OCI-LY7 (cell line): ENCODE measurements at regions not wholly inside any gene's neighbourhood (a gene's known extent, or its start where the extent isn't known, plus 50 kb on each side); places are given as distances from the start of the nearest gene placed in this dataset.

ENCODE experiments used
- BruUV-seq: library from RNA; stranded (reverse); fragments of 400-500 nt; replicated peaks from 2 replicates; lab custom pipeline; 2021; lab: Mats Ljungman, UMichigan
- CTCF ChIA-PET: fragments of 300-600 bp; sonication (Branson Sonifier 250); formaldehyde crosslinking; loops from one replicate; lab custom pipeline; 2022; ENCODE audit warnings: antibody characterized with exemption; ENCODE audit not compliant: unreplicated experiment; lab: Charles Lee
- POLR2A ChIA-PET: fragments of 300-600 bp; sonication (Branson Sonifier 250); formaldehyde crosslinking; loops from one replicate; lab custom pipeline; 2022; ENCODE audit warnings: antibody characterized with exemption; lab: Charles Lee
- DNase-seq: peaks from one replicate; pipeline ENCODE4 v3.0.0-alpha.2; 2015; ENCODE audit warnings: low spot score
- H2AFZ ChIP-seq: fragments of 200-600 bp; sonication (generic), shearing (Covaris generic); 2 replicates; pipeline ENCODE4 v1.6.1; 2014; ENCODE audit warnings: mild to moderate bottlenecking, antibody characterized with exemption, low read length, moderate library complexity
- H3K27ac ChIP-seq: fragments of 200-600 bp; sonication (generic); 2 replicates; pipeline ENCODE4 v1.5.1; 2014; ENCODE audit warnings: mixed run types, low read depth, mild to moderate bottlenecking, moderate library complexity, low read length, inconsistent platforms; ENCODE audit not compliant: poor library complexity, severe bottlenecking
- H3K36me3 ChIP-seq: fragments of 200-600 bp; sonication (generic); 2 replicates; pipeline ENCODE4 v1.6.1; 2014; ENCODE audit warnings: mild to moderate bottlenecking, antibody characterized with exemption, low read length, moderate library complexity, mixed read lengths; ENCODE audit not compliant: insufficient read depth
- H3K4me1 ChIP-seq: fragments of 200-600 bp; sonication (generic); 2 replicates; pipeline ENCODE4 v1.5.1; 2014; ENCODE audit warnings: mild to moderate bottlenecking, low read length; ENCODE audit not compliant: insufficient read depth, poor library complexity, severe bottlenecking
- H3K4me2 ChIP-seq: fragments of 200-600 bp; sonication (generic); 2 replicates; pipeline ENCODE4 v1.6.1; 2014; ENCODE audit warnings: mild to moderate bottlenecking, low read length
- H3K4me3 ChIP-seq: fragments of 200-600 bp; sonication (generic); 2 replicates; pipeline ENCODE4 v1.5.1; 2014; ENCODE audit warnings: mild to moderate bottlenecking, low read depth, low read length; ENCODE audit not compliant: poor library complexity, severe bottlenecking
- H3K79me2 ChIP-seq: fragments of 200-600 bp; sonication (generic); 2 replicates; pipeline ENCODE4 v1.6.1; 2016; ENCODE audit warnings: low read depth, mild to moderate bottlenecking, low read length, moderate library complexity, mixed read lengths; ENCODE audit not compliant: insufficient read depth
- H3K9me2 ChIP-seq: fragments of 200-600 bp; sonication (generic); 2 replicates; pipeline ENCODE4 v1.6.1; 2016; ENCODE audit warnings: mild to moderate bottlenecking, low read length, mixed read lengths; ENCODE audit not compliant: insufficient read depth
- H3K9me3 ChIP-seq: fragments of 200-600 bp; sonication (generic); 2 replicates; pipeline ENCODE4 v1.6.1; 2014; ENCODE audit warnings: mild to moderate bottlenecking, mixed run types, low read length, mixed read lengths
- H4K20me1 ChIP-seq: fragments of 200-600 bp; sonication (generic); 2 replicates; pipeline ENCODE4 v1.6.1; 2014; ENCODE audit warnings: mild to moderate bottlenecking, antibody characterized with exemption, low read length, moderate library complexity, mixed read lengths; ENCODE audit not compliant: insufficient read depth
- EZH2phosphoT487 ChIP-seq: fragments of 200-600 bp; sonication (generic); IDR thresholded peaks from 2 replicates; pipeline ENCODE4 v1.6.1; 2018; ENCODE audit warnings: low read depth, borderline replicate concordance, mild to moderate bottlenecking, mixed run types, antibody characterized with exemption, low read length, moderate library complexity, mixed read lengths
- intact Hi-C: fragments of 100-400 bp; cut with micrococcal nuclease; formaldehyde crosslinking; loops from one replicate; pipeline ENCODE4 v1.10.0; 2022; ENCODE audit not compliant: unreplicated experiment
- TF ChIP-seq, protein P1 (sequence below): fragments of 200-600 bp; sonication (generic); conservative IDR thresholded peaks from 2 replicates; pipeline ENCODE4 v1.5.1; 2014; ENCODE audit warnings: mild to moderate bottlenecking, antibody characterized with exemption, low read length, moderate library complexity, mixed read lengths

DNA sequence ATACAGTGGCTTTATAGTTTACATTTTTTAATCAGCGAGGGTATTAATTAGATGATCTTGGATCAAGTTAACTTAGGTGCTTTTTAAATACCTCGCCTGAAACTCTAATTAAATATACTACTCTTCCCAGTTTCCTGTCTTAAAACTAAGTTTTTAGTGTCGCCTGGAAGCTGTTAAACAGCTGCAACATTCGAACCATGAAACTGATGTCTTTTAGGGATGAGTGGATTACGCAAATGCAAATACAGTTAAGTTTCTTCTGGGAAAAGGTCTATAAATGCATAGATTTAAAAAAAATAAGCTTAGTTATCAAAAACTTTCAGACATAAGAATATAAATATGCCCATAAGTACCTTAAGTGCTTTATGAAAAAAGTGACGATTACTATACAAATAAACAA, 228.3 kb downstream of the PTPRC start:
- Histone ChIP-seq H3K4me2 (no peak overlapping the region), H3K4me3 (no peak overlapping the region), H3K79me2 (no peaks in the 10 kb centered on the region), H3K4me1 (no peaks in the 10 kb centered on the region), H3K9me2 (no peaks in the 10 kb centered on the region), H3K9me3 (no peaks in the 10 kb centered on the region), H2AFZ (no peak overlapping the region), H3K27ac (no peak overlapping the region), H3K36me3 (no peaks in the 10 kb centered on the region), H4K20me1 (no peaks in the 10 kb centered on the region)
- ChIA-PET POLR2A (interaction anchor here (0.5 to 1.0 kb wide), 6 partner anchors 12 to 132 kb away, joined by 3 to 5 read pairs (median 3); no protein-coding TSS in a partner anchor), CTCF (no interaction called here)
- BruUV-seq = no TSS peak
- TF ChIP-seq EZH2phosphoT487 = no peak
- TF ChIP-seq, protein P1, sequence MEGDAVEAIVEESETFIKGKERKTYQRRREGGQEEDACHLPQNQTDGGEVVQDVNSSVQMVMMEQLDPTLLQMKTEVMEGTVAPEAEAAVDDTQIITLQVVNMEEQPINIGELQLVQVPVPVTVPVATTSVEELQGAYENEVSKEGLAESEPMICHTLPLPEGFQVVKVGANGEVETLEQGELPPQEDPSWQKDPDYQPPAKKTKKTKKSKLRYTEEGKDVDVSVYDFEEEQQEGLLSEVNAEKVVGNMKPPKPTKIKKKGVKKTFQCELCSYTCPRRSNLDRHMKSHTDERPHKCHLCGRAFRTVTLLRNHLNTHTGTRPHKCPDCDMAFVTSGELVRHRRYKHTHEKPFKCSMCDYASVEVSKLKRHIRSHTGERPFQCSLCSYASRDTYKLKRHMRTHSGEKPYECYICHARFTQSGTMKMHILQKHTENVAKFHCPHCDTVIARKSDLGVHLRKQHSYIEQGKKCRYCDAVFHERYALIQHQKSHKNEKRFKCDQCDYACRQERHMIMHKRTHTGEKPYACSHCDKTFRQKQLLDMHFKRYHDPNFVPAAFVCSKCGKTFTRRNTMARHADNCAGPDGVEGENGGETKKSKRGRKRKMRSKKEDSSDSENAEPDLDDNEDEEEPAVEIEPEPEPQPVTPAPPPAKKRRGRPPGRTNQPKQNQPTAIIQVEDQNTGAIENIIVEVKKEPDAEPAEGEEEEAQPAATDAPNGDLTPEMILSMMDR = no peak
- no peak for DNase-seq
- intact Hi-C loops = no loop called here

DNA sequence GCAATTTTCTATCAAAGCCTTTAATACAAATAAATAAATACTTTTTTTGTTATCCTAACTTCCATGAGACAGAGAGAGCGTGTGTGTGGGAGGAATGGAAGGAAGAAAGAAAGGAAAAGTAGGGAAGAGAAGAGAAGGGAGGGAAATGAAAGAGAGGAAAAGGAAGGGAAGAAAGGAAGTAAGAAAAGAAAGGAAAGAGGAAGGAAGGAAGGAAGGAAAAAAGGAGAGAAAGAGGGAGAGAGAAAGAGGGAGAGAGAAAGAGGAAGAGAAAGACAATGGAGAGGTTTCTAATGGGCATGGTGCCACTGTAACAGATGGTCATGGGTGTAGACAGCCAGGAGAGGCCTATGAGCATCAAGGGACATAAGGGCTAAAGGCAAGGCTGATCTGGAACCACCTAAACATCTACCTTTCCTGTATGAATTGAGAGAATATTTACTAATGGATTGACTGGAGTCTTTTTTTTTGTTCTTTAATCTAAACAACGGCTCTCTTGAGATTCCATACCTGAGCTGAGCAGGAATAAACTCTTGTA, 234.9 kb downstream of the PTPRC start:
- DNase-seq = no peak
- BruUV-seq = no TSS peak
- no peaks in the 10 kb centered on the region for H3K9me3 ChIP-seq
- TF ChIP-seq EZH2phosphoT487 = no peak
- TF ChIP-seq, protein P1 = no peak
- intact Hi-C loops = no loop called here
- H3K4me1 ChIP-seq = no peaks in the 10 kb centered on the region
- H3K4me3 ChIP-seq = no peak overlapping the region
- H4K20me1 ChIP-seq = no peaks in the 10 kb centered on the region
- H3K4me2 ChIP-seq = no peak overlapping the region
- CTCF ChIA-PET = no interaction called here
- H2AFZ ChIP-seq = no peak overlapping the region
- POLR2A ChIA-PET = no interaction called here
- no peaks in the 10 kb centered on the region for H3K9me2 ChIP-seq
- no peaks in the 10 kb centered on the region for H3K79me2 ChIP-seq
- no peak overlapping the region for H3K27ac ChIP-seq
- peaks cover 6% of the 10 kb centered on the region; the same call in 1 of the 2 replicates for H3K36me3 ChIP-seq

DNA sequence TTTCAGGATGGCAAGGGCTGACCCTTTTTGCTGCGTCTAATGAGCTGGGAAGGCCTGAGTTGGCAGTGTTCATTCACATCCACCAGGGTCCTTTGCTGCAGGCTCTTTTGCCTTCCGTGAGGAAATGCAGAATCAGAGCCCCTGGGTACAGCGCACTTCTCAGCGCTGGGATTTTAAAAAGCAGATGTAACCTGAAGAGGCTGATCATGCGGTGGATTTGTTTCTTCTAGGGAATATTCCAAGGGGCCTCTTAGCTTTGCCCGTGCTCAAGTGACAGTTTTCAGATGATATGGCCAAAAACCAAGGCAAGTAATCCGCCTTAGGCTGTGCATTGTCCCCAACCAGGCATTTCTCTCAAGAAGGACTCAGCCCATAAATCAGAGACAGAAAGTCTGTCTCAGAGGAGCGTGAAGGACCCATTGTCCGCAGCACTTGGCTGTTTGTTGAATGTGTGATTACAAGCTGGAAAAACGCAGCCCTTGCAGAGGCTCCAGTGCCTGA, 237.6 kb downstream of the PTPRC start:
- ChIA-PET CTCF (interaction anchor here (0.6 kb wide), 1 partner anchor 209 kb away, joined by 3 read pairs; no protein-coding TSS in a partner anchor), POLR2A (no interaction called here)
- DNase-seq = no peak
- TF ChIP-seq, protein P1 = no peak
- no peak for TF ChIP-seq EZH2phosphoT487
- Histone ChIP-seq H3K4me1 (no peaks in the 10 kb centered on the region), H3K27ac (no peak overlapping the region), H4K20me1 (no peaks in the 10 kb centered on the region), H3K4me3 (no peak overlapping the region), H3K36me3 (peaks cover 12% of the 10 kb centered on the region; the same call in 1 of the 2 replicates), H3K9me2 (no peaks in the 10 kb centered on the region), H3K4me2 (no peak overlapping the region), H2AFZ (no peak overlapping the region), H3K9me3 (no peaks in the 10 kb centered on the region), H3K79me2 (no peaks in the 10 kb centered on the region; the same call in 1 of the 2 replicates)
- BruUV-seq = no TSS peak
- intact Hi-C loops = no loop called here
